GM23248 (cell line): ENCODE measurements at regions not wholly inside any gene's neighbourhood (a gene's known extent, or its start where the extent isn't known, plus 50 kb on each side); places are given as distances from the start of the nearest gene placed in this dataset.

Source experiments
- DNase-seq: peaks from one replicate; pipeline ENCODE4 v3.0.0-alpha.2; 2015
- H2AFZ ChIP-seq: fragments of 200-600 bp; sonication (generic); 2 replicates; pipeline ENCODE4 v1.6.1; 2016; ENCODE audit warnings: antibody characterized with exemption
- H3F3A ChIP-seq: fragments of 200-600 bp; sonication (generic); 2 replicates; pipeline ENCODE4 v1.6.1; 2016; ENCODE audit warnings: mild to moderate bottlenecking, antibody characterized with exemption, mixed run types; ENCODE audit not compliant: insufficient read depth
- H3K27ac ChIP-seq: fragments of 200-600 bp; sonication (generic); 2 replicates; pipeline ENCODE4 v1.5.1; 2016; ENCODE audit warnings: mild to moderate bottlenecking
- H3K27me3 ChIP-seq: fragments of 200-600 bp; sonication (generic); replicated peaks from 2 replicates; pipeline ENCODE4 v1.6.1; 2016; ENCODE audit warnings: mild to moderate bottlenecking; ENCODE audit not compliant: insufficient read depth
- H3K36me3 ChIP-seq: fragments of 200-600 bp; sonication (generic); 2 replicates; pipeline ENCODE4 v1.6.1; 2016; ENCODE audit warnings: low read depth, mild to moderate bottlenecking
- H3K4me1 ChIP-seq: fragments of 200-600 bp; sonication (generic); 2 replicates; pipeline ENCODE4 v1.6.1; 2016; ENCODE audit warnings: mild to moderate bottlenecking; ENCODE audit not compliant: insufficient read depth
- H3K4me2 ChIP-seq: fragments of 200-600 bp; sonication (generic); one replicate; pipeline ENCODE4 v1.6.1; 2016; ENCODE audit warnings: mild to moderate bottlenecking; ENCODE audit not compliant: unreplicated experiment
- H3K4me3 ChIP-seq: fragments of 200-600 bp; sonication (generic); 2 replicates; pipeline ENCODE4 v1.5.1; 2016; ENCODE audit warnings: mild to moderate bottlenecking
- H3K79me2 ChIP-seq: fragments of 200-600 bp; sonication (generic); 2 replicates; pipeline ENCODE4 v1.6.1; 2016; ENCODE audit warnings: mild to moderate bottlenecking; ENCODE audit not compliant: insufficient read depth
- H3K9ac ChIP-seq: fragments of 200-600 bp; sonication (generic); 2 replicates; pipeline ENCODE4 v1.6.1; 2016; ENCODE audit warnings: mild to moderate bottlenecking
- H3K9me2 ChIP-seq: fragments of 200-600 bp; sonication (generic); 2 replicates; pipeline ENCODE4 v1.6.1; 2016; ENCODE audit warnings: mixed run types, mild to moderate bottlenecking, moderate library complexity; ENCODE audit not compliant: insufficient read depth
- H3K9me3 ChIP-seq: fragments of 200-600 bp; sonication (generic); one replicate; pipeline ENCODE4 v1.6.1; 2017; ENCODE audit warnings: low read depth
- H4K20me1 ChIP-seq: fragments of 200-600 bp; sonication (generic); 2 replicates; pipeline ENCODE4 v1.6.0; 2016; ENCODE audit not compliant: insufficient read depth
- EZH2 ChIP-seq: fragments of 200-600 bp; sonication (generic); IDR thresholded peaks from 2 replicates; pipeline ENCODE4 v1.6.1; 2018; ENCODE audit warnings: antibody characterized with exemption, mild to moderate bottlenecking; ENCODE audit not compliant: insufficient read depth, poor library complexity, severe bottlenecking
- EZH2phosphoT487 ChIP-seq: fragments of 200-600 bp; sonication (generic); IDR thresholded peaks from 2 replicates; pipeline ENCODE4 v1.6.1; 2018; ENCODE audit warnings: antibody characterized with exemption, moderate library complexity, mild to moderate bottlenecking, low read depth; ENCODE audit not compliant: insufficient read depth
- WGBS, 2 experiments: methylation state at CpG; one replicate each; pipeline ENCODE4 v1.1.6; 2015 to 2017; ENCODE audit warnings: low lambda C conversion rate in 2 of 2, low coverage in 1 of 2; ENCODE audit errors: missing lambda C conversion rate in 2 of 2; 5-methylcytosine and 5-hydroxymethylcytosine counted together
- in situ Hi-C: fragments of 300-500 bp; cut with MboI; formaldehyde crosslinking; loops from 2 replicates; pipeline ENCODE4 v1.15.0; 2020

- no peaks in the 10 kb centered on the region for H3K4me1 ChIP-seq
- no peaks in the 10 kb centered on the region for H3K9me2 ChIP-seq
- H3K9ac ChIP-seq = no peak overlapping the region
- no peaks in the 10 kb centered on the region for H3K27me3 ChIP-seq
- H3K79me2 ChIP-seq = no peaks in the 10 kb centered on the region
- in situ Hi-C loops = no loop called here
- no peaks in the 10 kb centered on the region for H3F3A ChIP-seq
- H3K4me2 ChIP-seq = no peak overlapping the region
- no peaks in the 10 kb centered on the region for H3K9me3 ChIP-seq
- no peak for DNase-seq
- H2AFZ ChIP-seq = no peak overlapping the region
- no peaks in the 10 kb centered on the region for H3K36me3 ChIP-seq
- H3K27ac ChIP-seq = no peak overlapping the region
- H4K20me1 ChIP-seq = no peaks in the 10 kb centered on the region
- WGBS, 2 experiments = 14 to 15% methylated on average over 4 of the region's 4 CpGs
- H3K4me3 ChIP-seq = no peak overlapping the region
- no peak for TF ChIP-seq EZH2phosphoT487
- TF ChIP-seq EZH2 = no peak
These were observed 203.7 kb downstream of the AMY1C start for GRCh38 chr1:103953386-103953785.

GRCh38 chr1:103958699-103959098 is 209.0 kb downstream of the AMY1C start:
- TF ChIP-seq EZH2 (no peak), EZH2phosphoT487 (no peak)
- Histone ChIP-seq H3K4me1 (no peaks in the 10 kb centered on the region), H3K27me3 (no peaks in the 10 kb centered on the region), H3K4me2 (no peak overlapping the region), H3K27ac (no peak overlapping the region), H4K20me1 (no peaks in the 10 kb centered on the region), H3F3A (no peaks in the 10 kb centered on the region), H2AFZ (no peak overlapping the region), H3K36me3 (no peaks in the 10 kb centered on the region), H3K9me3 (no peaks in the 10 kb centered on the region), H3K4me3 (no peak overlapping the region), H3K79me2 (no peaks in the 10 kb centered on the region), H3K9me2 (no peaks in the 10 kb centered on the region), H3K9ac (no peak overlapping the region)
- WGBS, 2 experiments = 0 to 5% methylated on average over 1 of the region's 1 CpG
- in situ Hi-C loops = no loop called here
- DNase-seq = no peak

GRCh38 chr1:103959565-103959964 is 209.9 kb downstream of the AMY1C start:
- H3F3A ChIP-seq = no peaks in the 10 kb centered on the region
- no peak overlapping the region for H3K27ac ChIP-seq
- 15% methylated on average over 4 of the region's 4 CpGs for WGBS, 2 experiments
- H3K79me2 ChIP-seq = no peaks in the 10 kb centered on the region
- DNase-seq = no peak
- H3K36me3 ChIP-seq = no peaks in the 10 kb centered on the region
- H3K27me3 ChIP-seq = no peaks in the 10 kb centered on the region
- in situ Hi-C loops = no loop called here
- H3K9ac ChIP-seq = no peak overlapping the region
- no peak overlapping the region for H3K4me2 ChIP-seq
- no peak overlapping the region for H3K4me3 ChIP-seq
- no peaks in the 10 kb centered on the region for H4K20me1 ChIP-seq
- TF ChIP-seq EZH2phosphoT487 = no peak
- TF ChIP-seq EZH2 = no peak
- H2AFZ ChIP-seq = no peak overlapping the region
- no peaks in the 10 kb centered on the region for H3K9me2 ChIP-seq
- no peaks in the 10 kb centered on the region for H3K9me3 ChIP-seq
- no peaks in the 10 kb centered on the region for H3K4me1 ChIP-seq

- TF ChIP-seq EZH2phosphoT487 (no peak), EZH2 (no peak)
- Histone ChIP-seq H3K9me3 (no peaks in the 10 kb centered on the region), H3K36me3 (no peaks in the 10 kb centered on the region), H3K27me3 (no peaks in the 10 kb centered on the region), H3K9ac (no peak overlapping the region), H2AFZ (no peak overlapping the region), H3K4me3 (no peak overlapping the region), H3K4me1 (no peaks in the 10 kb centered on the region), H3K27ac (no peak overlapping the region), H3K4me2 (no peak overlapping the region), H3K9me2 (no peaks in the 10 kb centered on the region), H4K20me1 (no peaks in the 10 kb centered on the region), H3F3A (no peaks in the 10 kb centered on the region), H3K79me2 (no peaks in the 10 kb centered on the region)
- 10 to 17% methylated on average over 3 of the region's 3 CpGs for WGBS, 2 experiments
- in situ Hi-C loops = no loop called here
- no peak for DNase-seq
These were observed 210.3 kb downstream of the AMY1C start for GRCh38 chr1:103960045-103960444.

DNA sequence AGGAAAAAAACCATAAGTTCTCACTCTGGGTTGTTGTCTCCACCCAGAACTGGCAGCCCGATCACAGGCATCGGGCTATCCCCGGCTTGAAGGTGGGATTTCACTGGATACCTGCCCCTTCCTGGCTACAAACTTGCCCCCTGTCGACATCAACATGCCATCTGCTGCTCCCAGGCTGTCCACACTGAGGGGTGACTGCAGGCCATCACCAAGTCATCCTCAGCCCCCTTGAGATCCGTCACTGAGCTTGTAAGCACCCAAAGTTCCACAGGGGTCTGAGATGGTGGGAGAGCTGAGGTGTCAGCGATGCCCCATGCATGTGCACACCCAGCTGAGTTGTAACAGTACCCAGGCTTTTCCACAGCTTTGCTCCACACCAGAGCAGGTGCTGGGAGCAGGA is 211.0 kb downstream of the AMY1C start:
- WGBS, 2 experiments = 30 to 42% methylated on average over 6 of the region's 6 CpGs
- in situ Hi-C loops = no loop called here

More for the DNA sequence above, 211.0 kb downstream of the AMY1C start:
- Histone ChIP-seq H3K9ac (no peak overlapping the region), H3K27me3 (no peaks in the 10 kb centered on the region), H3K79me2 (no peaks in the 10 kb centered on the region), H3F3A (no peaks in the 10 kb centered on the region), H2AFZ (no peak overlapping the region), H3K9me3 (no peaks in the 10 kb centered on the region), H3K4me1 (no peaks in the 10 kb centered on the region), H3K4me3 (no peak overlapping the region), H3K27ac (no peak overlapping the region), H3K9me2 (no peaks in the 10 kb centered on the region), H3K36me3 (no peaks in the 10 kb centered on the region), H3K4me2 (no peak overlapping the region), H4K20me1 (no peaks in the 10 kb centered on the region)
- no peak for DNase-seq
- TF ChIP-seq EZH2phosphoT487 (no peak), EZH2 (no peak)
